NCI-H1694 treated with DMSO at 0.1 percent for 48 hours (cell line): ENCODE measurements at regions not wholly inside any gene's neighbourhood (a gene's known extent, or its start where the extent isn't known, plus 50 kb on each side); places are given as distances from the start of the nearest gene placed in this dataset.
"Not testable (repeated sequence)": the region's sequence is repeated elsewhere in the genome, so short reads cannot be mapped to it uniquely, and the experiment has no call there.

ENCODE experiments used
- DNase-seq: peaks from one replicate; lab custom pipeline; 2025; lab: John Stamatoyannopoulos, UW

- DNase-seq: no peak
These were observed 119.9 kb upstream of the ATP2B2 start for GRCh38 chr3:10625323-10625722.

- no peak for DNase-seq
These were observed 122.6 kb upstream of the ATP2B2 start for GRCh38 chr3:10627884-10628572.

GRCh38 chr3:10628891-10629670 lies 123.7 kb upstream of the ATP2B2 start:
- DNase-seq: peak; percentile 63

GRCh38 chr3:10629671-10630040 lies 124.3 kb upstream of the ATP2B2 start:
- DNase-seq: no peak

GRCh38 chr3:10631224-10631623 lies 125.8 kb upstream of the ATP2B2 start:
- no peak for DNase-seq

- DNase-seq: no peak
These were observed 126.7 kb upstream of the ATP2B2 start for GRCh38 chr3:10632125-10632524.

GRCh38 chr3:10632741-10633140 lies 127.4 kb upstream of the ATP2B2 start:
- DNase-seq: no peak

- DNase-seq: peak; percentile 7
These were observed 130.2 kb upstream of the ATP2B2 start for GRCh38 chr3:10635446-10636076.

- no peak for DNase-seq
These were observed 132.0 kb upstream of the ATP2B2 start for GRCh38 chr3:10637342-10637741.

- no peak for DNase-seq
These were observed 133.1 kb upstream of the ATP2B2 start for GRCh38 chr3:10638466-10638865.

GRCh38 chr3:10641760-10642159 lies 136.4 kb upstream of the ATP2B2 start:
- DNase-seq: no peak

GRCh38 chr3:10644189-10644588 lies 138.8 kb upstream of the ATP2B2 start:
- no peak for DNase-seq

GRCh38 chr3:10645800-10646199 lies 140.4 kb upstream of the ATP2B2 start:
- DNase-seq: no peak

- no peak for DNase-seq
These were observed 141.3 kb upstream of the ATP2B2 start for GRCh38 chr3:10646531-10647335.

- no peak for DNase-seq
These were observed 142.0 kb upstream of the ATP2B2 start for GRCh38 chr3:10647376-10647775.

- no peak for DNase-seq
These were observed 142.8 kb upstream of the ATP2B2 start for GRCh38 chr3:10648181-10648580.

- not testable (repeated sequence) for DNase-seq
These were observed 144.1 kb upstream of the ATP2B2 start for GRCh38 chr3:10649463-10649862.

- no peak for DNase-seq
These were observed 146.1 kb upstream of the ATP2B2 start for GRCh38 chr3:10651506-10651905.

- DNase-seq: no peak
These were observed 147.9 kb upstream of the ATP2B2 start for GRCh38 chr3:10653241-10653640.

- no peak for DNase-seq
These were observed 148.7 kb upstream of the ATP2B2 start for GRCh38 chr3:10653866-10654611.

- DNase-seq: no peak
These were observed 149.7 kb upstream of the ATP2B2 start for GRCh38 chr3:10655105-10655504.

GRCh38 chr3:10657339-10657738 lies 152.0 kb upstream of the ATP2B2 start:
- not testable (repeated sequence) for DNase-seq
